Fibroblast of villous mesenchyme (primary cell): ENCODE measurements at regions not wholly inside any gene's neighbourhood (a gene's known extent, or its start where the extent isn't known, plus 50 kb on each side); places are given as distances from the start of the nearest gene placed in this dataset.

Source experiments
- DNase-seq: peaks from one replicate; pipeline ENCODE4 v3.0.0-alpha.2; 2010; ENCODE audit warnings: low read depth
- H3K4me3 ChIP-seq: 2 replicates; pipeline ENCODE4 v1.5.1; 2011; ENCODE audit warnings: low read depth, mild to moderate bottlenecking, low read length
- TF ChIP-seq, protein P1 (sequence below): IDR thresholded peaks from 2 replicates; pipeline ENCODE4 v1.5.1; 2012; ENCODE audit warnings: low read depth, mild to moderate bottlenecking, low read length; ENCODE audit not compliant: insufficient read depth

- no peak for DNase-seq
- H3K4me3 ChIP-seq = no peak overlapping the region
- TF ChIP-seq, protein P1, sequence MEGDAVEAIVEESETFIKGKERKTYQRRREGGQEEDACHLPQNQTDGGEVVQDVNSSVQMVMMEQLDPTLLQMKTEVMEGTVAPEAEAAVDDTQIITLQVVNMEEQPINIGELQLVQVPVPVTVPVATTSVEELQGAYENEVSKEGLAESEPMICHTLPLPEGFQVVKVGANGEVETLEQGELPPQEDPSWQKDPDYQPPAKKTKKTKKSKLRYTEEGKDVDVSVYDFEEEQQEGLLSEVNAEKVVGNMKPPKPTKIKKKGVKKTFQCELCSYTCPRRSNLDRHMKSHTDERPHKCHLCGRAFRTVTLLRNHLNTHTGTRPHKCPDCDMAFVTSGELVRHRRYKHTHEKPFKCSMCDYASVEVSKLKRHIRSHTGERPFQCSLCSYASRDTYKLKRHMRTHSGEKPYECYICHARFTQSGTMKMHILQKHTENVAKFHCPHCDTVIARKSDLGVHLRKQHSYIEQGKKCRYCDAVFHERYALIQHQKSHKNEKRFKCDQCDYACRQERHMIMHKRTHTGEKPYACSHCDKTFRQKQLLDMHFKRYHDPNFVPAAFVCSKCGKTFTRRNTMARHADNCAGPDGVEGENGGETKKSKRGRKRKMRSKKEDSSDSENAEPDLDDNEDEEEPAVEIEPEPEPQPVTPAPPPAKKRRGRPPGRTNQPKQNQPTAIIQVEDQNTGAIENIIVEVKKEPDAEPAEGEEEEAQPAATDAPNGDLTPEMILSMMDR = no peak
Observed at GRCh38 chr3:150306083-150306482, 102.0 kb upstream of the TSC22D2 start.

- TF ChIP-seq, protein P1 = no peak
- DNase-seq = no peak
- H3K4me3 ChIP-seq = no peak overlapping the region
Observed at GRCh38 chr3:150303768-150304167, 104.3 kb upstream of the TSC22D2 start.

- H3K4me3 ChIP-seq = no peak overlapping the region
- TF ChIP-seq, protein P1 = no peak
- no peak for DNase-seq
Observed at GRCh38 chr3:150302246-150302645, 105.9 kb upstream of the TSC22D2 start.

DNA sequence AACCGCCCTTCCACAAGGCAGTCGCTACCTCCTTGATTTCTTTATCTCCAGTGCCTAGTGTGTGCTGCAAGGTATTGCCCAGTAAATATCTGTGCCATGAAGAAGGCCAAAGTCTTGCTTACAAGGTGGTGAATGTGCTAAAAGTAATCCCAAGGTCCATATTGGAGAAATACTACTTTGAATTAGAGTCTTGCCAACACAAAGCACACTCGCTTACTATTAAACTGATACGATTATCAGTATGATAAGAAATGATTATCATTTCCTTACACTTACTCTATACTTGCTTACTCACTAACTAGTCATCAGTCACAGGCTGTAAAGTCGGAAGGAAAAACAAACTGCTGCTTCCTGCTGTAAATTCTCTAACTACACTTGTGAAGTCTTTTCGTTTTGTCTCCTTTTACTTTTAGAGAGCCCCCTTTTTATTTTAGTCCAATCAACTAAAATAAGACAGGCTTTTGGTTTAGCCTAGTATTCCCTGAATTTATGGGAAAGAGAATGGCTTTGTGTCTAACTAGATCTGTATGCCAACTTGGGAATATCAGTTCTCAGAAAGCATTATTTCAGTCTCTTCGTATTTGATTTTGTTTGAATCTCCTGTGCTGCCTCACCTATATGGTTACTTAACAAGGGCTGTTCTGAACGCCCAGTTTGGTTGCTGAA, 107.1 kb upstream of the TSC22D2 start:
- no peak overlapping the region for H3K4me3 ChIP-seq
- TF ChIP-seq, protein P1 = no peak
- DNase-seq = no peak

GRCh38 chr3:150300388-150300787, 107.7 kb upstream of the TSC22D2 start:
- no peak for DNase-seq
- TF ChIP-seq, protein P1 = no peak
- H3K4me3 ChIP-seq = no peak overlapping the region

- peak; percentile 15 for DNase-seq
- TF ChIP-seq, protein P1 = no peak
Observed at GRCh38 chr3:150299201-150299600, 108.9 kb upstream of the TSC22D2 start.

GRCh38 chr3:150296966-150297365, 111.1 kb upstream of the TSC22D2 start:
- H3K4me3 ChIP-seq = no peak overlapping the region
- DNase-seq = no peak
- TF ChIP-seq, protein P1 = no peak

More at GRCh38 chr3:150299201-150299600, 108.9 kb upstream of the TSC22D2 start:
- H3K4me3 ChIP-seq = no peak overlapping the region
